Left ventricle myocardium inferior (tissue), 1 donor: ENCODE measurements at regions not wholly inside any gene's neighbourhood (a gene's known extent, or its start where the extent isn't known, plus 50 kb on each side); places are given as distances from the start of the nearest gene placed in this dataset.

ENCODE experiments used
- DNase-seq: peaks from one replicate; pipeline ENCODE4 v3.0.0-alpha.2; 2020
- H3K27ac ChIP-seq: fragments of 200-600 bp; replicated peaks from 2 replicates; pipeline ENCODE4 v1.8.0; 2021
- H3K27me3 ChIP-seq: fragments of 200-600 bp; 2 replicates; pipeline ENCODE4 v1.8.0; 2021; ENCODE audit warnings: low read depth
- H3K36me3 ChIP-seq: fragments of 200-600 bp; 2 replicates; pipeline ENCODE4 v1.8.0; 2021
- H3K4me1 ChIP-seq: fragments of 200-600 bp; 2 replicates; pipeline ENCODE4 v1.8.0; 2021
- H3K4me3 ChIP-seq: fragments of 200-600 bp; 2 replicates; pipeline ENCODE4 v1.8.0; 2021; ENCODE audit warnings: mild to moderate bottlenecking, moderate library complexity
- H3K9me3 ChIP-seq: fragments of 200-600 bp; replicated peaks from 2 replicates; pipeline ENCODE4 v1.8.0; 2021
- CTCF ChIP-seq: fragments of 200-600 bp; IDR thresholded peaks from 2 replicates; pipeline ENCODE4 v1.8.0; 2021; ENCODE audit warnings: antibody characterized with exemption, mild to moderate bottlenecking, borderline replicate concordance
- intact Hi-C: fragments of 100-400 bp; cut with micrococcal nuclease; formaldehyde crosslinking; loops from one replicate; pipeline ENCODE4 v1.11.0; 2022
- donor health status: DM: no; HTN: yes; CAD: no; lungs with severe emphysema.

GRCh38 chr6:21745543-21746337 is 152.2 kb downstream of the SOX4 start:
- Histone ChIP-seq H3K27me3 (no peaks in the 10 kb centered on the region), H3K4me3 (no peak overlapping the region), H3K27ac (no peak overlapping the region), H3K9me3 (no peaks in the 10 kb centered on the region), H3K36me3 (no peaks in the 10 kb centered on the region), H3K4me1 (peaks cover 16% of the 10 kb centered on the region)
- intact Hi-C loops, result no loop called here
- TF ChIP-seq CTCF, result no peak
- no peak for DNase-seq

GRCh38 chr6:21747441-21747840 is 153.9 kb downstream of the SOX4 start:
- peaks cover 3% of the 10 kb centered on the region for H3K4me1 ChIP-seq
- no peaks in the 10 kb centered on the region for H3K36me3 ChIP-seq
- intact Hi-C loops, result no loop called here
- no peak overlapping the region for H3K27ac ChIP-seq
- H3K4me3 ChIP-seq, result no peak overlapping the region
- no peak for TF ChIP-seq CTCF
- no peaks in the 10 kb centered on the region for H3K9me3 ChIP-seq
- H3K27me3 ChIP-seq, result no peaks in the 10 kb centered on the region
- no peak for DNase-seq

GRCh38 chr6:21748343-21749056 is 154.9 kb downstream of the SOX4 start:
- Histone ChIP-seq H3K4me1 (peaks cover 5% of the 10 kb centered on the region), H3K9me3 (no peaks in the 10 kb centered on the region), H3K36me3 (no peaks in the 10 kb centered on the region), H3K27me3 (no peaks in the 10 kb centered on the region), H3K4me3 (no peak overlapping the region), H3K27ac (no peak overlapping the region)
- TF ChIP-seq CTCF, result no peak
- no peak for DNase-seq
- intact Hi-C loops, result no loop called here

GRCh38 chr6:21749754-21750153 is 156.2 kb downstream of the SOX4 start:
- peaks cover 14% of the 10 kb centered on the region for H3K4me1 ChIP-seq
- intact Hi-C loops, result no loop called here

GRCh38 chr6:21750575-21750974 is 157.0 kb downstream of the SOX4 start:
- intact Hi-C loops, result no loop called here
- Histone ChIP-seq H3K9me3 (no peaks in the 10 kb centered on the region), H3K4me3 (no peak overlapping the region), H3K27me3 (no peaks in the 10 kb centered on the region), H3K4me1 (peaks cover 14% of the 10 kb centered on the region), H3K27ac (no peak overlapping the region), H3K36me3 (no peaks in the 10 kb centered on the region)
- DNase-seq, result no peak
- no peak for TF ChIP-seq CTCF

More at GRCh38 chr6:21749754-21750153, 156.2 kb downstream of the SOX4 start:
- no peak for TF ChIP-seq CTCF
- no peak for DNase-seq
- no peak overlapping the region for H3K4me3 ChIP-seq
- no peaks in the 10 kb centered on the region for H3K9me3 ChIP-seq
- no peaks in the 10 kb centered on the region for H3K36me3 ChIP-seq
- H3K27ac ChIP-seq, result no peak overlapping the region
- no peaks in the 10 kb centered on the region for H3K27me3 ChIP-seq
